Stomach (tissue), 8 donors: ENCODE measurements at regions not wholly inside any gene's neighbourhood (a gene's known extent, or its start where the extent isn't known, plus 50 kb on each side); places are given as distances from the start of the nearest gene placed in this dataset.

ENCODE experiments used
- DNase-seq, 2 donors: peaks; one replicate each; pipeline versions ENCODE4 v3.0.0 to v3.0.0-alpha.2; 2013 to 2019
- H3K27ac ChIP-seq, 5 donors: fragments of 200-600 bp in 4 of 5; sonication (generic) in 4 of 5; one replicate each; pipeline ENCODE4 v1.5.1; 2013 to 2019; ENCODE audit warnings: mild to moderate bottlenecking in 1 of 5, moderate library complexity in 1 of 5
- H3K27me3 ChIP-seq, 3 donors: fragments of 200-600 bp; sonication (generic); one replicate each; pipeline ENCODE4 v1.5.1; 2017 to 2019; ENCODE audit warnings: mixed run types in 1 of 3
- H3K36me3 ChIP-seq, 4 donors: fragments of 200-600 bp; sonication (generic); 1 replicate in 3 of 4; 2 replicates in 1 of 4; pipeline ENCODE4 v1.5.1; 2016 to 2019
- H3K4me1 ChIP-seq, 4 donors: fragments of 200-600 bp; sonication (generic); one replicate each; pipeline ENCODE4 v1.5.1; 2016 to 2019
- H3K4me3 ChIP-seq, 4 donors: fragments of 200-600 bp; sonication (generic) in 3 of 4; one replicate each; pipeline ENCODE4 v1.5.1; 2016 to 2019; ENCODE audit warnings: mild to moderate bottlenecking in 1 of 4
- H3K9me3 ChIP-seq, 4 donors: fragments of 200-600 bp; sonication (generic); one replicate each; pipeline ENCODE4 v1.5.1; 2016 to 2019
- CTCF ChIP-seq, 7 experiments: fragments of 450-650 bp in 4 of 7; fragments of 200-600 bp in 3 of 7; sonication (generic) in 3 of 7; IDR thresholded peaks; one replicate each; pipeline ENCODE4 v1.5.1; 2016 to 2019; ENCODE audit warnings: antibody characterized with exemption in 7 of 7, control low read depth in 2 of 7, mild to moderate bottlenecking in 1 of 7
- EP300 ChIP-seq: sonication (generic); formaldehyde crosslinking; IDR thresholded peaks from one replicate; pipeline ENCODE4 v1.6.1; 2017; ENCODE audit warnings: antibody characterized with exemption
- POLR2A ChIP-seq, 4 donors: fragments of 450-650 bp; IDR thresholded peaks; one replicate each; pipeline ENCODE4 v1.6.1; 2016; ENCODE audit warnings: antibody characterized with exemption in 4 of 4, control low read depth in 2 of 4, mild to moderate bottlenecking in 1 of 4, moderate library complexity in 1 of 4
- POLR2AphosphoS5 ChIP-seq, 3 donors: sonication (generic); formaldehyde crosslinking; IDR thresholded peaks; one replicate each; pipeline ENCODE4 v1.6.1; 2016; ENCODE audit warnings: antibody characterized with exemption in 3 of 3
- WGBS, 5 donors: extraction: QIAGEN DNeasy Blood & Tissue Kit in 3 of 5; methylation state at CpG; one replicate each; pipeline versions ENCODE4 v1.1.5 to v1.1.7; 2013 to 2018; 5-methylcytosine and 5-hydroxymethylcytosine counted together
- intact Hi-C: fragments of 100-400 bp; cut with DNase I; formaldehyde crosslinking; loops from one replicate; pipeline ENCODE4 v1.15.1; 2023; ENCODE audit warnings: low total_unique reads
- donor health status: healthy with polysubstance abuse.
- donor health status: Bipolar disorder and iron deficiency.
- donor health status: healthy.

- no peak for DNase-seq
- WGBS, 5 donors: 15 to 22% (median 20%) methylated on average over 6 of the region's 6 CpGs
- intact Hi-C loops: no loop called here
- TF ChIP-seq POLR2A (IDR thresholded peaks at IDR 0.05) (no peak), POLR2AphosphoS5 (IDR thresholded peaks at IDR 0.05) (no peak), CTCF (IDR thresholded peaks at IDR 0.05) (no peak), EP300 (no peak)
- Histone ChIP-seq H3K36me3 (no peaks in the 10 kb centered on the region), H3K27me3 (peaks cover 10 to 83% (median 56%) of the 10 kb centered on the region in 3 donors), H3K9me3 (peaks cover 0 to 8% (median 0%) of the 10 kb centered on the region in 4 donors), H3K4me1 (peaks cover 15 to 23% (median 19%) of the 10 kb centered on the region in 4 donors), H3K27ac (no peak overlapping the region), H3K4me3 (no peak overlapping the region)
These were observed 116.5 kb upstream of the BARHL2 start for GRCh38 chr1:90833466-90834110.

- H3K4me1 ChIP-seq: peaks cover 15 to 23% (median 19%) of the 10 kb centered on the region in 4 donors
- TF ChIP-seq CTCF (IDR thresholded peaks at IDR 0.05) (no peak), POLR2AphosphoS5 (IDR thresholded peaks at IDR 0.05) (no peak), EP300 (no peak), POLR2A (IDR thresholded peaks at IDR 0.05) (no peak)
- intact Hi-C loops: no loop called here
These were observed 114.8 kb upstream of the BARHL2 start for GRCh38 chr1:90831910-90832309.

GRCh38 chr1:90826834-90827233 lies 109.7 kb upstream of the BARHL2 start:
- H3K9me3 ChIP-seq: no peaks in the 10 kb centered on the region
- TF ChIP-seq CTCF (IDR thresholded peaks at IDR 0.05): no peak
- no peak for TF ChIP-seq POLR2A (IDR thresholded peaks at IDR 0.05)
- no peak for TF ChIP-seq EP300
- TF ChIP-seq POLR2AphosphoS5 (IDR thresholded peaks at IDR 0.05): no peak
- no peak overlapping the region for H3K27ac ChIP-seq
- no peak overlapping the region for H3K4me3 ChIP-seq
- H3K4me1 ChIP-seq: no peaks in the 10 kb centered on the region
- H3K27me3 ChIP-seq: peaks cover 0 to 28% (median 0%) of the 10 kb centered on the region in 3 donors
- no peaks in the 10 kb centered on the region for H3K36me3 ChIP-seq
- intact Hi-C loops: no loop called here
- no peak for DNase-seq
- 20 to 50% (median 30%) methylated on average over 1 of the region's 1 CpG for WGBS, 5 donors

More at GRCh38 chr1:90831910-90832309, 114.8 kb upstream of the BARHL2 start:
- Histone ChIP-seq H3K4me3 (no peak overlapping the region), H3K27ac (no peak overlapping the region), H3K36me3 (no peaks in the 10 kb centered on the region), H3K27me3 (peaks cover 10 to 72% (median 45%) of the 10 kb centered on the region in 3 donors), H3K9me3 (peaks cover 0 to 8% (median 0%) of the 10 kb centered on the region in 4 donors)
- no peak for DNase-seq
- 11 to 45% (median 24%) methylated on average over 8 of the region's 8 CpGs for WGBS, 5 donors

- Histone ChIP-seq H3K4me1 (no peaks in the 10 kb centered on the region), H3K9me3 (no peaks in the 10 kb centered on the region), H3K36me3 (no peaks in the 10 kb centered on the region), H3K27ac (no peak overlapping the region), H3K4me3 (no peak overlapping the region), H3K27me3 (peaks cover 0 to 20% (median 0%) of the 10 kb centered on the region in 3 donors)
- intact Hi-C loops: no loop called here
- TF ChIP-seq POLR2AphosphoS5 (IDR thresholded peaks at IDR 0.05): no peak
- no peak for TF ChIP-seq CTCF (IDR thresholded peaks at IDR 0.05)
- TF ChIP-seq EP300: no peak
- no peak for TF ChIP-seq POLR2A (IDR thresholded peaks at IDR 0.05)
- DNase-seq: no peak
- 77 to 87% (median 83%) methylated on average over 13 of the region's 13 CpGs for WGBS, 5 donors
These were observed 108.9 kb upstream of the BARHL2 start for GRCh38 chr1:90826024-90826423.
